Mesodermal cell (in vitro differentiated cells): ENCODE measurements at regions not wholly inside any gene's neighbourhood (a gene's known extent, or its start where the extent isn't known, plus 50 kb on each side); places are given as distances from the start of the nearest gene placed in this dataset.

Source experiments
- H3K27ac ChIP-seq: 2 replicates; pipeline ENCODE4 v1.7.0; 2013; ENCODE audit warnings: mild to moderate bottlenecking, low read depth, low read length, moderate library complexity; ENCODE audit not compliant: severe bottlenecking
- H3K36me3 ChIP-seq: 2 replicates; pipeline ENCODE4 v1.7.1; 2013; ENCODE audit warnings: mild to moderate bottlenecking, low read length, moderate library complexity; ENCODE audit not compliant: control insufficient read depth, insufficient read depth
- H3K4me1 ChIP-seq: one replicate; pipeline ENCODE4 v1.7.1; 2013; ENCODE audit warnings: mild to moderate bottlenecking, low read length; ENCODE audit not compliant: insufficient read depth, control insufficient read depth, poor library complexity, severe bottlenecking
- H3K4me3 ChIP-seq: 2 replicates; pipeline ENCODE4 v1.7.0; 2013; ENCODE audit warnings: low read length, control low read depth, mild to moderate bottlenecking; ENCODE audit not compliant: insufficient read depth, poor library complexity, severe bottlenecking; ENCODE audit errors: extremely low read depth
- H3K9me3 ChIP-seq: 2 replicates; pipeline ENCODE4 v1.7.1; 2013; ENCODE audit warnings: mild to moderate bottlenecking, low read length, moderate library complexity; ENCODE audit not compliant: control insufficient read depth
- WGBS, 2 experiments: methylation state at CpG; one replicate each; pipeline ENCODE4 v1.1.5; 2013; ENCODE audit warnings: missing lambda C conversion rate in 2 of 2; ENCODE audit not compliant: insufficient coverage in 2 of 2; 5-methylcytosine and 5-hydroxymethylcytosine counted together

DNA sequence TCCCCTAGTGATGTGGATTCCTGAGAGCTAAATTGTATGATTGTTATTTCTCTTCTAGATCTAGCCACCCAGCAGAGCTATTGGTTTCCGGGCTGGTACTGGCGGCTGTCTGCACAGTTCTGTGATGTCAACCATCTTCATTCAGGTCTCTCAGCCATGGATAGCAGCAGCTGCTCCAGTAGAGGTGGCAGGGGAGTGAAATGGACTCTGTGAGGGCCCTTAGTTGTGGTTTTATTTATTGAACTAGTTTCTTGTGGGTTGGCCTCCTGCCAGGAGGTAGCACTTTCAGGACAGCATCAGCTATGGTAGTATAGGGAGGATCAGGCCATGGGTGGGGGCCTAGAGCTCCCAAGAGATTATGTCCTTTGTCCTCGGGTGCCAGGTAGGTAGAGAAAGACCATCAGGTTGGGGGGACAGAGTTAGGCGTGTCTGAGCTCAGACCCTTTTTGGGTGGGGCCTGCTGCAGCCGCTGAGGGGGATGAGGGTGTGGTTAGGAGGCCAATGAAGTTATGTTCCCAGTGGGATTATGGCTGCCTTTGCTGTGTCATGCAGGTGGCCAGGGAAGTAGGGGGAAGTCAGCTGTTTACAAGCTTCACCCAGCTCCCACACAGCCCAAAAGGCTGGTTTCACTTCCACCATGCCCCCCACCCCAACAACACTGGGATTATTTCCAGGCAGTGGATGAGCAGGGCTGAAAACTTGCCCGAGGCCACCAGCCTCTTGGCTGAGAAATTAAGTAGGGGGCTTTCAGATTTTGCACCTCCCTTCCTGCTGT lies 55.1 kb upstream of the RGS4 start:
- H3K4me3 ChIP-seq, result no peak overlapping the region
- 90 to 94% methylated on average over 5 to 6 of the region's 6 CpGs for WGBS, 2 experiments
- no peaks in the 10 kb centered on the region for H3K4me1 ChIP-seq
- H3K36me3 ChIP-seq, result no peaks in the 10 kb centered on the region
- no peaks in the 10 kb centered on the region for H3K9me3 ChIP-seq
- no peak overlapping the region for H3K27ac ChIP-seq

DNA sequence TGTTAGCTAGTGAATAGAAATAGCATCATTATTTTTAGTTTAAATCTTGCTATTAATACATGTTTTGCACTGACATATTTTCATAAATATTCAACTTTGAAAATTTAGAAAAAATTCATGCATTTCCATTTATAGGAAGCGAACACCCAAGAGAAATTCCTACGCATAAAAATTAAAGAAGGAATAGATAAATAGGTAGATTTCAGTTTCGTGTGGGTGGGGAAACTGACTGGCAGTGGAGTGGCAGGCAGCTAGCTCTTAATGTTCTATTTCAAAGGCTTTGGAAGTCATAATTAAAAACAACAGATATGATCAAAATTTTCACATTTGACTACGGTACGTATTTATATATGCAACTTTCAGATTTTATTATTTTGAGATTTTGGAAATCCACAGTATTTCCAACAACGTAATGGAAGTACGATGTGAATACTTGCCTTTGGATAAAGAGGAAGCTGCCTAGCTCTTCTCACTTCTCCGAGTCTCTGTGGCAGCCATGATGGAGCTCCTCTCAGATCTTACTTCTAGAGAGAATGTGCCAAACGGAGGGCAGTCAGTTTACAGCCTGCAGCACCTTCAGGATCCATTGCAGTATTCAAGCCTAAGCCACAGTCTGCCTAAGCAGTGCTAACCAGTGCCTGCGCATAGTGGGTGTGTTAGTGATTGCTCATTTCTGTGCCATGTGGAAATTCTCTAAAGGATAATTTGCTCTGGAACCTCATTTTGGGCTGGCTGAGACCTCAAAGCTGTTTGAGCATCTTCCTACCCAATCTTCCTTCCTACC lies 62.9 kb upstream of the RGS4 start:
- Histone ChIP-seq H3K9me3 (no peaks in the 10 kb centered on the region), H3K4me3 (no peak overlapping the region), H3K4me1 (no peaks in the 10 kb centered on the region), H3K36me3 (no peaks in the 10 kb centered on the region), H3K27ac (no peak overlapping the region)
- 89 to 93% methylated on average over 4 to 6 of the region's 10 CpGs for WGBS, 2 experiments

DNA sequence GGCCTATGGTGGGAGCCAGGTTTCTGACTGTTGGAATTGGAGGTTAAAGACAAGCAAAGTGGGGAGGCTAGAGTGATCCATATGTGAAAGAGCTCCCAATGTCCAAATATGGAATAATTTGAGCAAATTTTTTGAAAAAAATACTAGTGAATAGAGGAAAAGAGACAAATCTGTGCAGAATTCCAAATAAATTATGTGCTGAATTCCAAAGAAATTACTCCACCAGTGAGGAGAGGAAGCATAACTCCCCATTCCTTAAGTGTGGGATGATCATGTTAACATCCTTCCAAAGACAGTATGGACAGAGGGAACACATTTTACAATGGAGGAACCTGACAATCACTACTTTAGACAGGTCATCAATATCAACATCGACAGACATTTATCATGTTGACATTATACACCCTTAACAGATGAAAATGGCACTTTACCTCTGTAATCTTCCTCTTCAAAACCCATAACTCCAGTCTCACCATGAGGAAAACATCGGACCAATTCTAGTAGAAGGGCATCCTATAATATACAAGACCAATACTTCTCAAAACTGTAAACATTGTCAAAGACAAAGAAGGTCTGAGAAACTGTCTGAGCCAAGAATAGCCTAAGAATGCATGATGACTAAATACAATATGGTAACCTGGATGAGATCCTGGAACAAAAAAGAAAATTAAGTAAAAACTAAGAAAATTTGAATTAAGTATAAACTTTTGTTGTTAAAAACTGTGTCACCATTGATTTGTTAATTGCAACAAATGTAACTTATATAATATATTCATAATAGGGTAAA lies 71.5 kb upstream of the RGS4 start:
- no peak overlapping the region for H3K4me3 ChIP-seq
- no peak overlapping the region for H3K27ac ChIP-seq
- no peaks in the 10 kb centered on the region for H3K9me3 ChIP-seq
- no peaks in the 10 kb centered on the region for H3K36me3 ChIP-seq
- no peaks in the 10 kb centered on the region for H3K4me1 ChIP-seq
- WGBS, 2 experiments, result 67 to 91% methylated on average over 1 to 2 of the region's 2 CpGs

DNA sequence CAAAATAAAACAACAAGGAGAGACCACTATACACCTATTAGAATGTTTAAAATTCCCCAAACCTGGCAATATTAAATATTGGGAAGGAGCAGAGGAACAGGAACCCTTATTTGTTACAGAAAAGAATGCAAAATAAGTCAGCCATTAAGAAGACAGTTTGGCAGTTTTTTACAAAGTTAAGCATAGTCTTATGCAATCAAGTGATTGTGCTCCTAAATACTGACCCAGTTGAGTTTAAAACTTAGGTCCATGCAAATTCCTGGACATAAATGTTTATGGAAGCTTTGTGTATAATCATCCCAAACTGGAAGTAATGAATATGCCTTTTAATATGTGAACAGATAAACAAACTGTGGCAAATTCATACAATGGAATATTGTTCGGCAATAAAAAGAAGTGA lies 72.9 kb upstream of the RGS4 start:
- no peaks in the 10 kb centered on the region for H3K36me3 ChIP-seq
- no peaks in the 10 kb centered on the region for H3K9me3 ChIP-seq
- no CpG with 5 or more reads among the region's 1 CpG for WGBS, 2 experiments
- H3K27ac ChIP-seq, result no peak overlapping the region
- no peaks in the 10 kb centered on the region for H3K4me1 ChIP-seq
- H3K4me3 ChIP-seq, result no peak overlapping the region

DNA sequence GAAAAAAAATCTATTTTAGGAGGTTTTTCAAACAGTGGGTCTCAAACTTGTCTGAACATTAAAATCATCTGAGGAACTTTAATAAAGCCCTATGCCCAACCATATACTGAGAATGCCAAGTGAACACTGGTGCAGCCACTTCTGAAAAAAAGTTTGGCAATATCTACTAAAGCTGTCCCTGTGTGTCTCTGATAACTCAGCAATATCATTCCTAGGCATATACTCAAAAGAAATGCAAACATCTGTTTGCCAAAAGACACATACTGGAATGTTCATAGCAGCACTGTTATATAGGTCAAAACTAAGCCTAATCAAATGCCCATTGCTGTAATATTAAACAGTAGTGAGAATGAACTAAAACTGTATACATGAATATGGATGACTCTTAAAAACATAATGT lies 74.2 kb upstream of the RGS4 start:
- Histone ChIP-seq H3K9me3 (no peaks in the 10 kb centered on the region), H3K4me1 (no peaks in the 10 kb centered on the region), H3K36me3 (no peaks in the 10 kb centered on the region), H3K4me3 (no peak overlapping the region), H3K27ac (no peak overlapping the region)

DNA sequence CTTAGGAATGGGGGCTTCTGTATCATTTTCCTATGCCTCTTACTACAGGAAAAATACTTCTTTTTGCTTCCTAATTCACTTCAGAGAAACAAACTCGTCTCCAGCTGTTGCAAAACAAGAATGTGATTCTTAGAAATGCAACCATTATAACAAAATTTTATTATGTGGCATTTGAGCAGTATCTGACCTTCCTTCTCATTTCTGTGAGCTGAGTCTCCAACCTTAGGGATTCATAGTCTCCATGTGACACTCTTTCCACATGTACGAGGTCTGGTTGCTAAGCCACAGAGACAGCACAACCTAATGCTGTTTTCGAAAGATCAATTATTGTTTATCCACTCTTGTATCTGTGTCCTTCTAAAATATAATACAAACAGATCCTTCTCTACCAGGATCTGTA lies 75.3 kb upstream of the RGS4 start:
- Histone ChIP-seq H3K27ac (no peak overlapping the region), H3K4me3 (no peak overlapping the region), H3K36me3 (no peaks in the 10 kb centered on the region), H3K9me3 (no peaks in the 10 kb centered on the region), H3K4me1 (no peaks in the 10 kb centered on the region)
- 0 to 100% methylated on average over 1 of the region's 3 CpGs for WGBS, 2 experiments

DNA sequence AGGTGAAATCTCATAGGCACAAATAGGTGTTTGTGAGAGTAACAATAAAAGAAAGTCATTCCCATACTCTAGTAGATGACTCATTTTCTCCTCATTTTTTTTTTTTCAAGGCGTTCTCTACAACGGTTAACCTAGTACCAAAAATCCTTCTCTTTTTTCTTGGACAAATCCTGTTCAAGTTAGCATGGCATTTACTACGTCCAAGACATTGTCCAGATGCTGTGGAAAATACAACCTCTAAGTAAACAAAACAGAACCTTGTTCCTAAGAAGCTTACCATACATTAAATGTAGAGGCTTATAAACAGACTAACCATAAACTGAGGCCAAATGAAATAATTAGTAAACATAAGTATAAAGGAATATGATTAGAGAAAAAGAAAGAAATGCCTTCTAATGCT lies 76.2 kb upstream of the RGS4 start:
- H3K27ac ChIP-seq, result no peak overlapping the region
- no peaks in the 10 kb centered on the region for H3K36me3 ChIP-seq
- no peak overlapping the region for H3K4me3 ChIP-seq
- H3K4me1 ChIP-seq, result no peaks in the 10 kb centered on the region
- WGBS, 2 experiments, result 83 to 96% methylated on average over 2 to 3 of the region's 3 CpGs
- no peaks in the 10 kb centered on the region for H3K9me3 ChIP-seq

DNA sequence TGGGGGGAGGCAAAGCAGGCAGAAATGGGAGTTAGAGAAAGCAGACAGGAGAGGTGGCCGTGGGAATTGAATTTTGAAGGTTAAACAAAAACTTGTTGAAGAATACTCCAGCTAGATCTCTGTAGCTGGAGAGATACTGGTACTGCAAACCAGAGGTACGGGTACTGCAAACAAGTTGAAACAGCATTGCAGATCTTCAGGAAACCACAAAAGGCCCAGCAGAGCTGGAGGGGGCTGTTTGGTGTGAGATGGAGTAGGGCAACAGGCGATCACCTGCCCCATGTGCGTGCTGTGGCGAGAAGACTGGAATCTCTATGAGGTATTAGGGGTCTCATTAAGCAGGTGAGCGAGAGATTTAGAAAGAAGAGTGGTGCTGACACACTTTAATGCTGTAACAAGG lies 77.7 kb upstream of the RGS4 start:
- Histone ChIP-seq H3K4me3 (no peak overlapping the region), H3K27ac (no peak overlapping the region), H3K36me3 (no peaks in the 10 kb centered on the region), H3K4me1 (no peaks in the 10 kb centered on the region), H3K9me3 (no peaks in the 10 kb centered on the region)
- WGBS, 2 experiments, result 93 to 100% methylated on average over 3 to 5 of the region's 6 CpGs

DNA sequence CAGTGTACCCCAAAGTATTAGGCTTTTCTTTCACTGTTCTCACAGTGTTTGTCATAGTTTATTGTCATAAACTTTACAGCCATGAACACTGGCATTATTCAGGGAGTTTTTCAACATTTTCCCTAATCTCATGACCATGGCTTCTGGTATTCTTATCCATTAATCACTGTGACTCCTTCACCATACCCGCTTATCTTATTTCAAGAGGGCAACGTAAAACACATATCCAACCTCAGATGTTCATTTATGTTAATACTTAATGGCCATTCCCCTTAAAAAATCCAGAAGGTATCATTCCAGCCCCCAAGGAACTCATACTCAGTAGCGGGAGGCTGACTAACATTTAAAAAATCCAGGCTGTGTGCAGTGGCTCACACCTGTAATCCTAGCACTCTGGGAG lies 78.5 kb upstream of the RGS4 start:
- WGBS, 2 experiments, result 88 to 100% methylated on average over 1 to 3 of the region's 3 CpGs
- H3K4me3 ChIP-seq, result no peak overlapping the region

DNA sequence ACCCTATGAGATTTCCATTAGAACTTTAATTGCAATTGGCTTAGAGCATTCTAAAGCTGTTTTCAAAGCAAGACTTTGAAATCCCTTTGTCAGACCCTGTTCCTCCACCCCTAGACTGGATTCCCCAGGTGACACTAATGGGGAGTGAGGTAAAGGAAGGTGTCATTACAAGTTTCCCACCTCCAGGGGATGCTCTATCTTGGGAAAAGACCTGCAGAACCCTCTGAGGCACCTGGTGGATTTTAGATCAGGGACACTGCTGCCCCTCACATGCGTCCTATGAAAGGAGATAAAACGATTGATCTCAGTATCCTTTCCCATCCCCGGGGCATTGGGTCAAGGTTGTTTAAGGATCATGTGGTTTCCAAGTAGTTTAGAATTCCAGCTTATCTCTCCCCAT lies 80.3 kb upstream of the RGS4 start:
- no peak overlapping the region for H3K27ac ChIP-seq
- H3K36me3 ChIP-seq, result no peaks in the 10 kb centered on the region
- peaks cover 7% of the 10 kb centered on the region for H3K4me1 ChIP-seq
- H3K9me3 ChIP-seq, result no peaks in the 10 kb centered on the region
- WGBS, 2 experiments, result 80 to 90% methylated on average over 1 to 2 of the region's 3 CpGs
- H3K4me3 ChIP-seq, result no peak overlapping the region

More for the DNA sequence above, 78.5 kb upstream of the RGS4 start:
- Histone ChIP-seq H3K27ac (no peak overlapping the region), H3K4me1 (no peaks in the 10 kb centered on the region), H3K36me3 (no peaks in the 10 kb centered on the region), H3K9me3 (no peaks in the 10 kb centered on the region)
